ENCODE measurements at regions not wholly inside any gene's neighbourhood (a gene's known extent, or its start where the extent isn't known, plus 50 kb on each side); places are given as distances from the start of the nearest gene placed in this dataset.

DNA sequence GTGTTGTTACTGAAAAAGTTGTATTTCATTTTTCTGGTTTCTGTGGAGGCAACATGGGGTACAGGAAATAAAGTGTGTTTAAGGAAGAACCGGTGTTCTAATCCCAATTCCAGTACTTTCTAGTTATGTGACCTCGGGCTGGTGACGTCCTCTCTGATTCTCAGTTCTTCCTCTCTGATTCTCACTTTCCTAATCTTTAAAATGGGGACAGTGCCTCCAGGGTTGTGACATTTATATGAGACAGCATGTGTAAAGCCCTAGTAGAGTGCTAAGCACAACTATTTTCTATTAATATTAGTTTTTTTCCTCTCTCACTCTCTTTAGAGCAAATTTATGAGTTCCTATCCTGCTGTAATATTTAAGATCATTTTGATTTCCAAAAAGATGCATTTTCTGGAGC is 50.9 kb upstream of the PTPDC1 start:
- Histone ChIP-seq H3K9me3 (ENCODE audit: low read length) (no peaks in the 10 kb centered on the region), H3K9me2 (replicated peaks; ENCODE audit: low read length) (no peaks in the 10 kb centered on the region), H4K20me1 (ENCODE audit: low read length) (no peaks in the 10 kb centered on the region), H3F3A (ENCODE audit: low read length, unreplicated experiment) (no peaks in the 10 kb centered on the region), H3K79me2 (ENCODE audit: low read length) (peaks cover 23% of the 10 kb centered on the region), H3K36me3 (ENCODE audit: low read depth, low read length) (no peaks in the 10 kb centered on the region), H3K27ac (ENCODE audit: low read length) (no peak overlapping the region), H3K4me2 (ENCODE audit: low read length) (no peak overlapping the region), H3K27me3 (ENCODE audit: low read length) (no peaks in the 10 kb centered on the region), H3K9ac (ENCODE audit: low read length) (no peak overlapping the region), H3K4me1 (ENCODE audit: insufficient read depth, low read length) (peaks cover 9% of the 10 kb centered on the region; the same call in 1 of the 2 replicates), H2AFZ (ENCODE audit: low read length) (no peak overlapping the region), H3K4me3 (ENCODE audit: low read length) (no peak overlapping the region)
- intact Hi-C loops (cut with micrococcal nuclease), result no loop called here
- ChIA-PET CTCF (no interaction called here), POLR2A (ENCODE audit: unreplicated experiment) (no interaction called here)
- BruUV-seq (replicated peaks), result no TSS peak
- TF ChIP-seq EZH2 (IDR thresholded peaks at IDR 0.05; ENCODE audit: low read length, unreplicated experiment) (no peak), CTCF (conservative IDR thresholded peaks at IDR 0.05; ENCODE audit: low read depth, low read length) (no peak), EZH2phosphoT487 (IDR thresholded peaks at IDR 0.05; ENCODE audit: borderline replicate concordance, low read length) (no peak)
- DNase-seq (no peak), ATAC-seq (no peak)

- H3K4me3 ChIP-seq (ENCODE audit: low read length), result peak overlapping the region; percentile 86; the same call in 1 of the 2 replicates
- no peaks in the 10 kb centered on the region for H4K20me1 ChIP-seq (ENCODE audit: low read length)
- no peak overlapping the region for H3K27ac ChIP-seq (ENCODE audit: low read length)
- peaks cover 23% of the 10 kb centered on the region for H3K79me2 ChIP-seq (ENCODE audit: low read length)
- no peak overlapping the region for H3K9ac ChIP-seq (ENCODE audit: low read length)
- no peaks in the 10 kb centered on the region for H3K27me3 ChIP-seq (ENCODE audit: low read length)
- no peaks in the 10 kb centered on the region for H3F3A ChIP-seq (ENCODE audit: low read length, unreplicated experiment)
- POLR2A ChIA-PET (ENCODE audit: unreplicated experiment), result no interaction called here
- H3K36me3 ChIP-seq (ENCODE audit: low read depth, low read length), result no peaks in the 10 kb centered on the region
- intact Hi-C loops (cut with micrococcal nuclease), result no loop called here
- H2AFZ ChIP-seq (ENCODE audit: low read length), result 0 out of 2 replicates have a peak overlapping the region, but pooled peaks have one; percentile 78
- ATAC-seq (no peak), DNase-seq (no peak)
- TF ChIP-seq EZH2 (IDR thresholded peaks at IDR 0.05; ENCODE audit: low read length, unreplicated experiment) (no peak), CTCF (conservative IDR thresholded peaks at IDR 0.05; ENCODE audit: low read depth, low read length) (no peak), EZH2phosphoT487 (IDR thresholded peaks at IDR 0.05; ENCODE audit: borderline replicate concordance, low read length) (no peak)
- no peaks in the 10 kb centered on the region for H3K9me2 ChIP-seq (replicated peaks; ENCODE audit: low read length)
- no peaks in the 10 kb centered on the region for H3K9me3 ChIP-seq (ENCODE audit: low read length)
- peak overlapping the region; percentile 93 for H3K4me2 ChIP-seq (ENCODE audit: low read length)
- BruUV-seq (replicated peaks), result no TSS peak
- H3K4me1 ChIP-seq (ENCODE audit: insufficient read depth, low read length), result peaks cover 9% of the 10 kb centered on the region; the same call in 1 of the 2 replicates
- CTCF ChIA-PET, result no interaction called here
Observed at GRCh38 chr9:94031946-94032345, 52.3 kb upstream of the PTPDC1 start.

- Histone ChIP-seq H3K9me3 (ENCODE audit: low read length) (no peaks in the 10 kb centered on the region), H3K9me2 (replicated peaks; ENCODE audit: low read length) (no peaks in the 10 kb centered on the region), H3K79me2 (ENCODE audit: low read length) (peaks cover 23% of the 10 kb centered on the region), H4K20me1 (ENCODE audit: low read length) (no peaks in the 10 kb centered on the region), H3K4me3 (ENCODE audit: low read length) (peak overlapping the region; percentile 86), H3F3A (ENCODE audit: low read length, unreplicated experiment) (no peaks in the 10 kb centered on the region), H2AFZ (ENCODE audit: low read length) (peak overlapping the region; percentile 78), H3K4me1 (ENCODE audit: insufficient read depth, low read length) (peaks cover 9% of the 10 kb centered on the region; the same call in 1 of the 2 replicates), H3K36me3 (ENCODE audit: low read depth, low read length) (no peaks in the 10 kb centered on the region), H3K4me2 (ENCODE audit: low read length) (peak overlapping the region; percentile 93), H3K27ac (ENCODE audit: low read length) (no peak overlapping the region), H3K27me3 (ENCODE audit: low read length) (no peaks in the 10 kb centered on the region), H3K9ac (ENCODE audit: low read length) (peak overlapping the region; percentile 72)
- no peak for DNase-seq
- no peak for ATAC-seq
- CTCF ChIA-PET, result no interaction called here
- POLR2A ChIA-PET (ENCODE audit: unreplicated experiment), result no interaction called here
- intact Hi-C loops (cut with micrococcal nuclease), result no loop called here
- BruUV-seq (replicated peaks), result TSS peak; percentile 67
- no peak for TF ChIP-seq EZH2 (IDR thresholded peaks at IDR 0.05; ENCODE audit: low read length, unreplicated experiment)
- TF ChIP-seq CTCF (conservative IDR thresholded peaks at IDR 0.05; ENCODE audit: low read depth, low read length), result no peak
- no peak for TF ChIP-seq EZH2phosphoT487 (IDR thresholded peaks at IDR 0.05; ENCODE audit: borderline replicate concordance, low read length)
Observed at GRCh38 chr9:94031380-94031779, 52.9 kb upstream of the PTPDC1 start.
